Neural progenitor cell (in vitro differentiated cells): ENCODE measurements at regions not wholly inside any gene's neighbourhood (a gene's known extent, or its start where the extent isn't known, plus 50 kb on each side); places are given as distances from the start of the nearest gene placed in this dataset.

Experiments used
- EZH2 ChIP-seq: fragments of 200-600 bp; sonication (generic); IDR thresholded peaks from 2 replicates; pipeline ENCODE4 v1.6.1; 2017; ENCODE audit warnings: antibody characterized with exemption, mild to moderate bottlenecking, moderate library complexity
- TF ChIP-seq, protein P1 (sequence below): fragments of 200-600 bp; sonication (generic); IDR thresholded peaks from 2 replicates; pipeline ENCODE4 v1.5.1; 2017; ENCODE audit warnings: antibody characterized with exemption, mild to moderate bottlenecking

DNA sequence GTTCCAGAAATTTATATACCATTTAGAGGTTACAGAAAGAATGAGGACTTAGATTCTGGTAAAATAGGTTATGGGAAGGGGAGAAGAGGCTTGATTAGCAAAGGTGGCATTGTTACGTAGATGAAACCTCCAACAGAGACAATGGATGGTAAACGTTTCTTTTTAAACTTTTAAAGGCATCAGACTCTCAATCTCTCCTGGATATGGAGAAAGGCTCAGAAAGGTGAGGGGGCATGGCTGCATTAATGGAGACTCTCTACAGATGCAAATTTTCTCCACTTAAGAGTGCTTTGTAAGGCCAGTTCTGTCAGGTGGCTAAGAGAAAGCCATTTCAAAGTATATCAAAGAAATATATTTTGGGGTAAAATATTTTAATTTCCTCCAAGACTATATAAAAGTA, 240.9 kb upstream of the PTER start:
- TF ChIP-seq, protein P1, sequence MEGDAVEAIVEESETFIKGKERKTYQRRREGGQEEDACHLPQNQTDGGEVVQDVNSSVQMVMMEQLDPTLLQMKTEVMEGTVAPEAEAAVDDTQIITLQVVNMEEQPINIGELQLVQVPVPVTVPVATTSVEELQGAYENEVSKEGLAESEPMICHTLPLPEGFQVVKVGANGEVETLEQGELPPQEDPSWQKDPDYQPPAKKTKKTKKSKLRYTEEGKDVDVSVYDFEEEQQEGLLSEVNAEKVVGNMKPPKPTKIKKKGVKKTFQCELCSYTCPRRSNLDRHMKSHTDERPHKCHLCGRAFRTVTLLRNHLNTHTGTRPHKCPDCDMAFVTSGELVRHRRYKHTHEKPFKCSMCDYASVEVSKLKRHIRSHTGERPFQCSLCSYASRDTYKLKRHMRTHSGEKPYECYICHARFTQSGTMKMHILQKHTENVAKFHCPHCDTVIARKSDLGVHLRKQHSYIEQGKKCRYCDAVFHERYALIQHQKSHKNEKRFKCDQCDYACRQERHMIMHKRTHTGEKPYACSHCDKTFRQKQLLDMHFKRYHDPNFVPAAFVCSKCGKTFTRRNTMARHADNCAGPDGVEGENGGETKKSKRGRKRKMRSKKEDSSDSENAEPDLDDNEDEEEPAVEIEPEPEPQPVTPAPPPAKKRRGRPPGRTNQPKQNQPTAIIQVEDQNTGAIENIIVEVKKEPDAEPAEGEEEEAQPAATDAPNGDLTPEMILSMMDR, result no peak
- TF ChIP-seq EZH2, result no peak
